Kidney tubule cell (primary cell): ENCODE measurements at regions not wholly inside any gene's neighbourhood (a gene's known extent, or its start where the extent isn't known, plus 50 kb on each side); places are given as distances from the start of the nearest gene placed in this dataset.
A peak's percentile ranks its signal among the peaks of the same experiment; 100 is the strongest.

Experiments used
- DNase-seq: peaks from one replicate; pipeline ENCODE4 v3.0.0-alpha.2; 2018; ENCODE audit warnings: low spot score

DNA sequence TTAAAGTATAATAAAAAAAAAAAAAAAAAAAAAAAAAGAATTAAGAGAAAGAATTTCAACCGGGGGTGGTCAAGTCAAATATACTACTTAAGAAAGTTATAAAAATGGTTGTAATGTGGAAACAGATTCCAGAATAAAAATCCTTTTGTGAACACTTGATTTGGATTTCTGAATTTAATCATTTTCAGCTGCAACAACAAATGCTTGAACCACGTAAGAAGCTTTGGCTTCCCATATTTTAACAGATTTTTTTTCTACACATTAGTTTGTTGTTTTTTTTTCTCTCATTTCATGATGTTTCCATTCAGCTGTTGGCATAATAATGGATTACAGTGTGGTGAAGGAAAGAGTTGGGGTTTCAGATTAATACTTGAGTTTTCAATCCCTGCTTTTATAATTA is 137.3 kb upstream of the AGR3 start:
- DNase-seq = no peak

DNA sequence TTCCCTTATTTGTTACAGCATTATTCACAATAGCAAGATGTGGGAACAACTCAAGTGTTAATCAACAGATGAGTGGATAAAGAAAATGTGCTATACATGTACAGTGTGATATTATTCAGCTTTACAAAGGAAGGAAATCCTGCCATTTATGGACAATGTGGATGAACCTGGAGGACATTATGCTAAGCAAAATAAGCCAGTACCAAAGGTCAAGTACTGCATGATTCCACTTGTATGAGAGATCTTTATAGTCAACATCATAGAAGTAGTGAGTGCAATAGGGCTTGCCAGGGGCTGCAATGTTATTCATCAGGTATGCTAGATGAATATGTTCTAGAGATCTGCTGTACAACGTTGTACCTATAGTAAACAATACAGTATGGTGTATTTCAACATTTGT is 138.5 kb upstream of the AGR3 start:
- DNase-seq = no peak

DNA sequence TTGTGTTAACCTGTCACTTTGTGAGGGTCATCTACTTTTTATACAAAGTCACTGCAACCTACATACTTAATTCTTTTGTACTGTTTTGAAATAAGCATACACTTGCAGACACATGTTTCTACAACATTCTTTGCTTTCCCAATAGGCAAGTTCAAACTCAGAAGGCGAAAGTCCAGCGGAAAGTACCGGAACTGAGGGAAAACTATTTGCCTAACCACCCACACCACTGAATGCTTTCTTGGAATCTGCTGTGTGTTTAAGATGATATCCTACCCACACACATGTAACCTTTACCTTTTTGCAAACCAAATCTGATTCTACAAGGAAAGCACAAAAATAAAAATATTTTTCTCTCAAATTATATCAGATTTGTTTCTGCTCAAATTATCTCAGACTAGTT is 139.4 kb upstream of the AGR3 start:
- DNase-seq = peak; percentile 20

DNA sequence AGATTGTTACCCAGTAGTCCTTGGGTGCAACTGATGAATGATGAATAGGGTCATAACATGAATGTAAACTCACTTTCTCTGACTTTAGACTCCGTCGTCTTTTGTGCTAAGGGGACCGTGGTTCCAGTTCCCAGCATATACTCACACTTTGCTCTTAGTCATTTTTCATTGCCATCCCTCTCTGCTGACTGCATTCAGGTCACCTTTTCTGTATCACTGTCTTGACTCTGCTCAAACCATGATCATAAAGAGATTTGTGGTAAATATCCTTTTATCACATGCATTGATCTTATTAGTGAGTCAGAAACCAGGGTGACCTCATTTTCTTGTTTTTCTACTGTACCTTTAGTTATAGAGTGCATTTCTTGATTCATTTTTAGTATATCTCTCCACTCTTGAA is 141.1 kb upstream of the AGR3 start:
- no peak for DNase-seq

DNA sequence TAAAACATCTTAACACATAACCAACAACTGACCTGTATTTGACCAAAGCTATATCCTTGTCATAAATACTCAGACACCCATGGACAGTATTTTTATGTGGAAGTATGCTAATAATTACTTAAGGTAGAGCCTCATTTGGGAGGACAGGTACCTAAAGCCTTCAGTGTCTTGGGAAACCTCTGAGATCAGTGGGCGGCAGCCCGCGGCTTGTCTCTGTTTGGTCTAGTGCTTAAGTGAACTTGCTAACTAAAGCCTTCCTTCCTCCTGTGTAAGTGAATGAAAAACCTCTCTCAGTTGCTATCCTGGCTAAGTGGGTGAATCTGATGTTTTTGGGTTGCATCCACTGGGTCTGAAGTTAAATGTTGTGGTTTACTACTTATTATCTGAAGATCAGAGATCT is 144.5 kb upstream of the AGR3 start:
- DNase-seq = no peak

DNA sequence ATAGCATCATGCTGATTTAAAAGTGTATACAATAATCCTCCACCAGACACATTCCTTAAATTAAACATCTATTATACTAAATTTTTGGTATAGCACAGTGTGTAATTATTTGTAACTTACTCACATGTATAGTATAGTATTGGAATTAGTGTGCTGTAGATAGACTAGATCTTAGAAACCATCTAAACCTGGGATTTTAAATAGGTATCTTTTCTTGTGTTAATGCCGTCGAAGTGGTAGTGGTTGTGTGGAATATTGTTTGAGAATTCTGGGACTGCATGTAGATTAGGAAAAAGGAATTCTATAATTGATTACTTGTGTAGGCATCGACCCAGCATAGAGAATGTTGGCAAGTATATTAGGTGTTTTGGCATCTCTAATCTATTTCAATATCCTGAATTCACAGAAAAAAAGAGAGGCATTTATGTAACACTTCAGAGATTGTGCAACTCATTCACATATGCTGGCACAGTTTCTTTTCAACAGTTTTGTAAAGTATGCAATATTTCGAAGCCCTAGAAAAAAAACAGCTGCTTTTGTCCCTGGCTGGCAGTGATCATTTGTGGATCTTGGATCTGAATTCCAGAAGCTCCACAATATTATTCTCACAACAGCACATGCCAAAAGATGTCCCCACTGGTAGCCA is 145.5 kb upstream of the AGR3 start:
- no peak for DNase-seq

DNA sequence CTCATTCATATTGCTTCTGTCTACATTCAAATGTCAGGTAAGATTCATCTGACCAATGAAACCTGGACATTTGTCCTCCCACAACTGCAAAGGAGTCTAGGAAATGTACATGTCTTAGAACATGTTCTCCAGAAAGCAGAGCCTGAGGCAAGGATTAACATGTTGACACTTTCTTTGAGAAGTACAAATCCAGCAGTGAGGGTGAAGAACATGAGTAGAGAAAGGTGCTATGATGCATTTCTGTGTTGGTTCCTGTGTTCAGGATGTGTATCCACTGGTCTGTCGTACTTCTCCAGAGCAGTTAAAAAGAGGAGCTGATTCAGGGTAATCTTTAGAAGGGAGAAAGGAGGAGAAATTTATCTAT is 146.0 kb upstream of the AGR3 start:
- no peak for DNase-seq

DNA sequence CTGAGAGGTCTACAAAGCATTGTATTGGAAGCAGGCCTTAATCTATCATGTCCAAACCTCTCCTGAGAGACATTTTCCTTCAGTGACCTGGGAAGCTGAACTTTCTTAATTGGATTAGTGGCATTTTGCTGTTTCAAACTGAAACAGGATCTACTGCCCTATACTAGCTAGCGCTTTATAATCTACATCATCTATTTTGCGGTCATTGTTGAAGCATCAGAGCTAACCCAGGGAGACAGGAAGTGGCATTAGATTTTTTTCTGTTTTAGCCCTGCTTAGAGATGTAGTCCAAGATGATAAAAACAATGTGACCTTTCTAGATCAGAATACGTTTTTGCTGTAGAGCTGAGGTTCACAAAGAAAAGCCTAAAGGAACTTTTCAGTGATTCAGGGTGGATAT is 147.4 kb upstream of the AGR3 start:
- no peak for DNase-seq

DNA sequence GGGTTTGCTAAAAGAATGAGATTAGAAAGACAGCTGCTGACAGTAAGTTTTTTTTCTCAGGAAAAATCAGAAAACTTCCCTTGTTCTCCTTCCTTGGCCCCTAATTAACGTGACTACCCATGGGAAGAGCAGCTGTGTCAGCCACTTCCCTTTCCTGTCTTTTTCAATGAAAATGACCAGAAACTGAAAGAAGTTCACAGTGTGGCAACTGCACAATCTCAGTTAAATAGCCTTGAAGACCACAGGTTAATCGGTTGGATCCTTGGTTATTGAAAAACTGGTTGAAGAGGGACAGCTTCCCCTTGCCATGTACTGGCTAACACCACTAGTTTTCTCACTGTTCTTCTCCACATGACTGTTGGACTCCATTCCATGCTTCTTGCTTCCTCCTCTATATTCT is 148.8 kb upstream of the AGR3 start:
- no peak for DNase-seq

DNA sequence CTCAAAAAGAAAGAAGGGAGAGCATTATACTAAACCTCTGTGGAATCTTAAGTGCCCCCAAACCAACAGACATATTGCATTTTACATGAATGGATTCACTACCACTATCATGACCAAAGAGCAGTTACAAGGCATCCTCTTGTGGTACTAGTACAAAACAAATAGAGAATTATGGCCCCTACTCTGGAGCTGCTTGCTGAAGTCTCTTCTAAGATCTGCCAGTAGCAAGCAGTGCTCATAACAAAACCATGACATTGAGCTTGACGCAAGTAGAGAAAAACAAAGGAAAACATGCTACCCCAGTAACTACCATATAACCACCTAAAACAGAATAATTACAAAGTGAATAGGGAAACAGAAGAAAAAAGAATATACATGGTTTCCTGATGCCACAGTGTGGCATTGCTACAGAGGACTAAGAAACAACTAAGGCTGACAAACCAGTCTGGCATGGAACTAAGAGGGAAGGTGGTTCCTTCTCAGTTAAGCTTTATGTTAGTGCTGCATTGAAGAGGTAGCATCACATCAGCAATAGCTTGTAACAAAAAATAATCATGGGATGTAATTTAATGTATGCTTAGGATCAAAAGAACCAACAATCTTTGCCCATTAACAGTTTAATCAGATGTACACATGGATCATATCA is 150.2 kb upstream of the AGR3 start:
- DNase-seq = no peak

DNA sequence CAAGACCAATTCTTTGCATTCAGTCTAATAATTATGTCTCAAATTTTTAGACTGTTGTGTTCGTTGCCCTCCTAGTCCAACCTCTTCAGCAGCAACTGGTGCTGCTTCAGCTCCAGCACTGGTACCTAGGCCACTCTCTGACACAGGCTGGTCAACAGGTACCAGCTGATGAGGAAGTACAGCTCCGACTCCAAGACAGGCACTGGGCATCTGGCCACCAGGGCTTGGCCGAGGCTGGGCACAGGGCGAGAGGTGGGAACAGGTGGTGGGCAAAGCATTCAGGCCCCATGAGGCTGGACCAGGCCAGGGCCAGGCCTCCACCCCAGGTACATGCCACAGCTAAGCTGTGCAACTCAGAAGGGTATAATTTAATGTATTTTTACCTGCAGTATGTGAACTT is 151.5 kb upstream of the AGR3 start:
- no peak for DNase-seq

DNA sequence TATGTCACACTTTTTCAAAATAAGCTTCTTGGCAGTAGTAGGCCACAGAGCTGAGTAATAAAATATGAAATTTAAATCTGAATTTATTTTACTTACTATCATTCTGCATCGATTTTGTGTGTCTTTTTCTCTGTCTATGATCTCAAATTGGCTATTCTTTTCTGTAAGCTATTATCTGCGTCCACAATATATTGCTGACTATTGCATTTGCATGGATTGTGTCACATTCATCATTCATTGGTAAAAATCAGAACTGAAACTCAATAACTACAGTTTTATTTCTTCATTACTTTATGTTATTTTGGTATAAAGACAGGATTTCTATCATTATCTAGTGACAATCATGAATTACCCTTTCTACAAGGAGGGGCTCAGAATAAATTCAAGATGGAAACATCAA is 154.8 kb upstream of the AGR3 start:
- no peak for DNase-seq

DNA sequence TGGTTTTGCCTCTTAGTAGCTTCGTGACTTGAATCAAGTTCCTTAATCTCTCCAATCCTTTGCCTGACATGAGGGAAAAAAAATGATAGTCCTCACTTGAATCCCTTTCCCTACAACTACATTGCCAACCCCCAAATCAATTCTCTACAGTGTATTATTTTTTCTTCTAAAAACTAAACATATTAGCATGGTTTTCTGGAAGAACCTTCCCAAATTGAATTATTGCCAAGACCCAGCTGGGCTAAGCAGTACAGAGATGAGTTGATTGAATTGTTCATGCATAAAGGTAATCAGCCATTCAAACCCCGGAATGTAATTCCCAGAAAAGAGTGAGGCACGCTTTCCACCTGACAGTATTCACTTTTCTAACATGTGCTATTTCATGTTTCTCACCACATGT is 155.6 kb upstream of the AGR3 start:
- DNase-seq = no peak

DNA sequence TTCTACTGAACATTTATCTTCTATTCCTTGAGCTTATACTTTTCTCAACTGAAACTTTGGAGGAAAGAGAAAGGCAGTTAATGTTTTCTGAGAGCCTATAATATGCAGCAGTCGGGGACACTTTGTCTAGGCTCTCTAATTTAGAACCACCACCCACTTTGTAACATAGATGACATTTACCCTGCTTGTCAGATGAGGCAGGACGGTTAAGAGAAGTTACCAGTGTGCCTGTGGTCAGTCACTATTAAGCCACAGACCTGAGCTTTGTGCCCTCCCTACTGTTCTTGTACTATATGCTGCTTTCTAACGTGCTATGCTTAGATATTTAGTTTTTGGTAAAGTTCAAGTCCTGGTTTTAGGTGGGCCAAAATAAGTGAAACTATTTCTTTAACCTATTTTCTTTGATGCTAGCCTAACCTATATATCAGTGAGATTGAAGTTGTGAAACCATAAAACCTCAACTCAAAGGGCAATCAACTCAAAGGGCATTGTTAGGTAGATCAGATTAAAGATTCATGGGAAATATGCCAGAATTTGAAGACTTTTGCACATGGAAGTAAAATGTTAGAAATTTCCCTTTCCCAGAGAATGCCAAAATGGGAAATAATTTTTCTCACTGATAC is 156.5 kb upstream of the AGR3 start:
- no peak for DNase-seq

DNA sequence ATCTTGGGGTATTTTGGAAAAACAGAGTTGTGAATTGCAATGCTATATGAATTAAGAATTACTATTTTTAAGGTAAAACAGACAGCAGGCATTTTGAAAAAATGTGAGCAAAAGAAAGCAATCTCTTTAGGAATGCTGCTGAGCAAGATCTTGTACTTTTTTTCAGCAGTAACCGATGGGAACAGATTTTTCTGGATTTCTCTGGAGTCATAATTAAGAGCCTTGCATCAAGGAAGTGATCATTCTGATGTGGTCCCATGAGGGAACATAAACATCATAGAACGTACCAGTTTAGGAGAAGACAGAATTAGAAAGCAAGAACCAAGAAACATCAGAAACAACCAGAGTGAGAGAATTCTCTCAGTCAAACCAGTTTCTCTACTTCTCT is 157.0 kb upstream of the AGR3 start:
- no peak for DNase-seq

DNA sequence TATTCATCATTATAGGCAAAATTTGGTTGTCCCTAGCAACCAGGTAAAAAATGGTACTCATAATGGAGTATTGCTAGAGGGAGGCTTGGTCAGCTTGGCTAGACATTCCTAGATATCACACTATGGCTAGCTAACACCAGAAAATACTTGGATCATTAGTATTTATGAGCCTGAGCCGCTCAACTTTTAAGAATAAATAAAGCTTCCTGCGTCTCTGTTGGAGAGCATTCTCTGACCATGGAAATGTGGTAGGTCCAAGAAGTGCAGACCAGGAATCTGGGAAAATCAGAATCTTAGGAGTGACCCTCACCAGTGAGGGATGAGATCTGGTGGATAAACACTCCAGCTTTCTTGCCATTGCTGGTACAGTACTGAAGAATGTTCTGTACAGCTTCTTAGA is 157.6 kb upstream of the AGR3 start:
- no peak for DNase-seq

DNA sequence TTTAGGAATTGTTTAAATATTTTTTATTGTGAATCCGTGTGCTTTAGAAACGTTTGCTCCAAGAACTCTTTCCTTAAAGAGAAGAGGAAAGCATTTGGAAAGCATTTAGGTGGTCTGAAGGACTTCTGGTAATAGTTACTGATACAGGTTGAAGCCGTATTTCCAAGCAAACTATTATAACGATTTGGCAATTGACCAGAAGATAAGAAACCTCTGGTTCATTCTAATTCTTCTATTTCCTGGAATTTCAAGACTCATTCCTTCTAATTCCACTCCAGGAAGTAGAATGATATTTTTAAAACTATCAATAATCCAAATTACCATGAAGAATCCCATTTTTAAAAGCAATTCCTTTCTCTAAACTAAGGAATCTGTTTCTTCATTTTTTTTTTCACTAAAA is 158.9 kb upstream of the AGR3 start:
- no peak for DNase-seq

DNA sequence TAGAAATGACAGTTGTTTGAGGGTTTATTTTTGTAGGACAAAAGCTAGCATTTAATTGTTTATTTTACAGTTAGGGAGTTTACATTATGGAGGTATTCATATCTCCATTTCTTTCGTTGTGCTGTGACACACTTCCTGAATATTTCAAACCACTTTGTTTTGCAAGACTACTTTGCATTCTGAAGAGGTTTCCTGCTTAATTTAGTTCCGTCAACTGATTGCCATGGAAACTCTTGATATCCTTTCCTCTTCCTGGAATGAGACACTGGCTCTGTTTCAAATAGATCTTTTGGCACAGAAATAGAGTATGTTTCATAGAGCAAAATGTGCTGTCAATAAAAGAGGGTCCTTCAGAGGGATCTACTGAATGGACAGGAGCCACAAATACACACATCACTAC is 159.5 kb upstream of the AGR3 start:
- peak; percentile 74 for DNase-seq

DNA sequence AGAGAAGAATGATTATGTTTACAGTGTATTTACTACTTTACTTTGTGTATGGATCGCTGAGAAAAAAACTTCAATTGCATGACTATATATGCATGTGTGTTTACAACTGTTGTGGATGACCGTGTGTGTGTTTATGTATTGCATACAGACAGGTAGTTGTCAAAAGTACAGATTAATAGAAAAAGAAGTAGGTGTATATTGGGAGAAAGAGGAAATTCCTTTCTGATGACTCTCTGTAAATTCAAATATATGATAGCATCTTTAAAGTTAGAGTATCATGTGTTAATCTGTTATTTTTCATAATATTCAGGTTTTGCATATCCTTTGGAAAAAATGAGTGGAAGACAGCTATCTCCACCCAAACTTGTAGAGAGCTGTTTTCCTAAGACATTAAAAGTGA is 160.4 kb upstream of the AGR3 start:
- no peak for DNase-seq

DNA sequence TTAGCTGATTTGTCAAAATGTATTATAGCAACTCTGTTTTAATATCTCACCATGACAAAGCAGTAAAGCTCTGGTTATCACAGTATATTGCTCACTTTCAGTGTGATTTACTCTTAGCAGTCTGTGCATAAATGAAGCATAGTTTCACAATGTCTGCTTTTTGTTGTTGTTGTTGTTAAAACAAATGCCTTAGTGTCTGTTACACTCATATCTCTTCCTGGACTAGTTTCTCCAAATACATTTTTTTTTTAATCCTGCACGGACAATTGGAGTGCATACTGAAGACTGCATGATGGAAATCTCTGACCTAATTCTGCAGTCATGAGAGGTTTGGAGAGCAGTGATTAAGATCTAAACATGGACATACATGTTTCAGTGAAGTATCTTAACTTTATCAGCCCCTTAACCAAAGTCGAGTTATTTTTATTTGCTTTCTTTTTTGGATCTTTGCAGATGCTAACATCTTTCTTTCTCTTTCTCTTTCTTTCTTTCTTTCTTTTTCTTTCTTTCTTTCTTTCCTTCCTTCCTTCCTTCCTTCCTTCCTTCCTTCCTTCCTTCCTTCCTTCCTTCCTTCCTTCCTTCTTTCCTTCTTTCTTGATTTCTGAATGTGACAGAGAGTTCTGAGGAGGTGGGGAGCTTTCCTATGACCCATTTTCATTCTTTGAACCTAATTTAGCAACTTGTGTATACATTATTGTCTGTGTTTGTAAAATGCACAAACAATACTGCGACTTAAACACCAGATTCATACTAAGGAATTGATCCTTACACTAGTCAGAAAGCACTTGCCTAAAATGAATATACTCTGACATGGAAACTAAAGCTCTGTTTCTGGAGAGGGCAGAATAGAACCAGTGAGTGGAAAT is 161.5 kb upstream of the AGR3 start:
- DNase-seq = no peak

DNA sequence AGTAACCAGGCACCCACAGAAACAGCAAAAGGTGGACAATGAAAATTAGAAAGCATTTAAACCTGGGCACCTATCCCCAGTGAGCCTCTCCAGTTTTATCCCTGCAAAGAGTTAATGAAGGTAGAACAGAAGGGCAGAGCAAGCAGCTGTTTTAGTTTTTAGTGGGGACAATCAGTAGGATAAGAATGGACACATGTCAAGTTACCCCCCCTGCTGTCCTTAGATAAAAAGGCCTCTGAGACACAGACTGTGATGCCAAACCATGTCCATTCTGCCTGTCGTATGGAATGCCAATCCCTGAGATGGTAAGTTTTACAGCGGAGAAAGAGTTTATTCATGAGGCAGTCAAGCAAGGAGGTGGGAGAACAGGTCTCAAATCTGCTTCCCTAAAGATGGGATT is 162.6 kb upstream of the AGR3 start:
- no peak for DNase-seq

DNA sequence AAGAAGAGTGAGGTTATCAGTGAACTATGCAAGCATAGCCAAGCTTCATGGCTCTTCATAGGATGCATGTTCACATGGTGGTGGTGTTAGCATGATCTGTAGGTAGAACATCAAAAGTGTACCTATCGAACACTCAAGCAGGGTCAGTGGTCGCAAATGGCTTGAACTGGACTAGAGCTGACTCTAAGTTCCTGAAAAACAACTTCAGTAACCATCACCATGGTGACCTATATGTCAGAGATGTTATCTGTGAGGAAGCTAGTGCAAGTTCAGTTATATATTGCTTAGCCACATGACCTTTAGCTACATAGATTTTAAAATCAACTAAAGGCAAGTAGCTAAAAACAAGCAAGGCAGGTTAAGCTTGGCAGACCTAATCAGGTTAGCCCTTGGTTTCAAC is 163.1 kb upstream of the AGR3 start:
- DNase-seq = no peak

DNA sequence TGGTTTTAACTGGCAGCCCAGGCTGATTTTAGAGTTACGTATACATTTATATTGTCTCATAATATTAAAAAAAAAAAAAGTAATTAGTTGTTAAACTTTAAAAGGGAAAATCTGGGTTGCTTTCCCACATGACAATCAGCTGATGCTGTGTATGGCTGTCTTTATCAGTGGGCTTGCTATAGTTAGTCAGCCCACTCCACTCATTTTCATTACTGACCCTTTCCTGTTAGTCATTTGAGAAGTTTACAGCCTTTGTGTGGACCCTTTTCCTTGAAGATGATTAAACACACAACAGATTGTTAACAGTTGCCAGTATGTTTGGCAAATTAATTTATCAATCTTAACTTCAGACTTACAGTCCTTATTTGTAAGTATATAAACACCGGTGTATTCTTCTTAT is 164.5 kb upstream of the AGR3 start:
- DNase-seq = no peak
